Suprapubic skin (tissue), 4 donors: ENCODE measurements at regions not wholly inside any gene's neighbourhood (a gene's known extent, or its start where the extent isn't known, plus 50 kb on each side); places are given as distances from the start of the nearest gene placed in this dataset.

Source experiments
- EP300 ChIP-seq: sonication (generic); formaldehyde crosslinking; IDR thresholded peaks from one replicate; pipeline ENCODE4 v1.6.1; 2017; ENCODE audit warnings: antibody characterized with exemption
- POLR2A ChIP-seq, 2 donors: fragments of 450-650 bp; IDR thresholded peaks; one replicate each; pipeline ENCODE4 v1.6.1; 2017; ENCODE audit warnings: antibody characterized with exemption in 2 of 2, mild to moderate bottlenecking in 2 of 2, moderate library complexity in 2 of 2
- POLR2AphosphoS5 ChIP-seq, 3 donors: sonication (generic); formaldehyde crosslinking; IDR thresholded peaks; one replicate each; pipeline ENCODE4 v1.6.1; 2017; ENCODE audit warnings: antibody characterized with exemption in 3 of 3
- TF ChIP-seq, protein P1 (sequence below), 2 donors: fragments of 200-600 bp in 1 of 2; fragments of 450-650 bp in 1 of 2; sonication (generic) in 1 of 2; IDR thresholded peaks; one replicate each; pipeline ENCODE4 v1.5.1; 2016 to 2019; ENCODE audit warnings: antibody characterized with exemption in 2 of 2, mild to moderate bottlenecking in 1 of 2, moderate library complexity in 1 of 2

GRCh38 chr20:62575976-62576722, 66.2 kb upstream of the SLCO4A1 start:
- TF ChIP-seq, protein P1, sequence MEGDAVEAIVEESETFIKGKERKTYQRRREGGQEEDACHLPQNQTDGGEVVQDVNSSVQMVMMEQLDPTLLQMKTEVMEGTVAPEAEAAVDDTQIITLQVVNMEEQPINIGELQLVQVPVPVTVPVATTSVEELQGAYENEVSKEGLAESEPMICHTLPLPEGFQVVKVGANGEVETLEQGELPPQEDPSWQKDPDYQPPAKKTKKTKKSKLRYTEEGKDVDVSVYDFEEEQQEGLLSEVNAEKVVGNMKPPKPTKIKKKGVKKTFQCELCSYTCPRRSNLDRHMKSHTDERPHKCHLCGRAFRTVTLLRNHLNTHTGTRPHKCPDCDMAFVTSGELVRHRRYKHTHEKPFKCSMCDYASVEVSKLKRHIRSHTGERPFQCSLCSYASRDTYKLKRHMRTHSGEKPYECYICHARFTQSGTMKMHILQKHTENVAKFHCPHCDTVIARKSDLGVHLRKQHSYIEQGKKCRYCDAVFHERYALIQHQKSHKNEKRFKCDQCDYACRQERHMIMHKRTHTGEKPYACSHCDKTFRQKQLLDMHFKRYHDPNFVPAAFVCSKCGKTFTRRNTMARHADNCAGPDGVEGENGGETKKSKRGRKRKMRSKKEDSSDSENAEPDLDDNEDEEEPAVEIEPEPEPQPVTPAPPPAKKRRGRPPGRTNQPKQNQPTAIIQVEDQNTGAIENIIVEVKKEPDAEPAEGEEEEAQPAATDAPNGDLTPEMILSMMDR (IDR thresholded peaks at IDR 0.05): no peak
- TF ChIP-seq POLR2A (IDR thresholded peaks at IDR 0.05) (no peak), POLR2AphosphoS5 (IDR thresholded peaks at IDR 0.05) (no peak), EP300 (no peak)
